B cell (primary cell): ENCODE measurements at regions not wholly inside any gene's neighbourhood (a gene's known extent, or its start where the extent isn't known, plus 50 kb on each side); places are given as distances from the start of the nearest gene placed in this dataset.

ENCODE experiments used
- ATAC-seq: fragments of 200-7000 bp; cut with Tn5 transposase; one replicate; pipeline ENCODE4 v1.10.0; 2021; ENCODE audit warnings: low read depth, mild to moderate bottlenecking, moderate number of reproducible peaks, moderate library complexity
- CTCF ChIA-PET: fragments of 350-600 bp; sonication (Branson Sonifier 250); formaldehyde crosslinking; loops from one replicate; lab custom pipeline; 2021; ENCODE audit warnings: antibody characterized with exemption, inconsistent platforms; lab: Charles Lee
- POLR2A ChIA-PET: fragments of 350-600 bp; sonication (Branson Sonifier 250); formaldehyde crosslinking; loops from one replicate; lab custom pipeline; 2021; ENCODE audit warnings: antibody characterized with exemption; lab: Charles Lee
- DNase-seq: peaks from one replicate; pipeline ENCODE4 v3.0.0; 2013
- H2AFZ ChIP-seq: 2 replicates; pipeline ENCODE4 v1.6.1; 2012; ENCODE audit warnings: mild to moderate bottlenecking, low read depth, low read length; ENCODE audit not compliant: insufficient read depth, poor library complexity, severe bottlenecking
- H3K27ac ChIP-seq, 2 donors: 1 replicate in 1 of 2; 2 replicates in 1 of 2; pipeline ENCODE4 v1.5.1; 2012 to 2013; ENCODE audit warnings: low read length in 2 of 2, mild to moderate bottlenecking in 2 of 2, moderate library complexity in 1 of 2
- H3K27me3 ChIP-seq, 4 experiments: fragments of 200-600 bp in 1 of 4; sonication (generic) in 1 of 4; replicated peaks in 1 of 4; 1 replicate in 2 of 4; 2 replicates in 2 of 4; pipeline versions ENCODE4 v1.6.1 to v1.7.0; 2013 to 2016; ENCODE audit warnings: low read length in 3 of 4, mild to moderate bottlenecking in 2 of 4, mixed read lengths in 1 of 4, moderate library complexity in 1 of 4; ENCODE audit not compliant: insufficient read depth in 4 of 4, control insufficient read depth in 3 of 4; ENCODE audit errors: control extremely low read depth in 1 of 4
- H3K36me3 ChIP-seq, 2 experiments: replicated peaks in 1 of 2; 1 replicate in 1 of 2; 2 replicates in 1 of 2; pipeline versions ENCODE4 v1.6.1 to v1.7.1; 2013; ENCODE audit warnings: low read length in 1 of 2; ENCODE audit not compliant: insufficient read depth in 2 of 2, control insufficient read depth in 1 of 2; ENCODE audit errors: control extremely low read depth in 1 of 2, extremely low read depth in 1 of 2
- H3K4me1 ChIP-seq, 2 donors: fragments of 200-600 bp in 1 of 2; sonication (generic) in 1 of 2; 1 replicate in 1 of 2; 2 replicates in 1 of 2; pipeline versions ENCODE4 v1.5.1 to v1.6.1; 2013 to 2017; ENCODE audit warnings: low read length in 2 of 2; ENCODE audit not compliant: control insufficient read depth in 2 of 2, insufficient read depth in 2 of 2
- H3K4me2 ChIP-seq: replicated peaks from 2 replicates; pipeline ENCODE3; 2012; ENCODE audit warnings: mild to moderate bottlenecking, low read depth, low read length; ENCODE audit not compliant: poor library complexity, severe bottlenecking
- H3K4me3 ChIP-seq, 5 experiments: fragments of 200-600 bp in 1 of 5; sonication (generic) in 1 of 5; 1 replicate in 3 of 5; 2 replicates in 2 of 5; pipeline versions ENCODE4 v1.5.1 to v1.7.0; 2011 to 2016; ENCODE audit warnings: low read length in 4 of 5, mild to moderate bottlenecking in 4 of 5, low read depth in 2 of 5, control low read depth in 1 of 5, moderate library complexity in 1 of 5; ENCODE audit not compliant: insufficient read depth in 1 of 5; ENCODE audit errors: control extremely low read depth in 1 of 5, extremely low read depth in 1 of 5
- H3K79me2 ChIP-seq: fragments of 200-600 bp; sonication (generic); one replicate; pipeline ENCODE4 v1.6.0; 2016; ENCODE audit warnings: low read length; ENCODE audit not compliant: control insufficient read depth, insufficient read depth
- H3K9ac ChIP-seq: fragments of 200-600 bp; sonication (generic); 2 replicates; pipeline ENCODE4 v1.6.1; 2017; ENCODE audit warnings: mild to moderate bottlenecking, low read length, moderate library complexity
- H3K9me3 ChIP-seq, 3 donors: one replicate each; pipeline versions ENCODE4 v1.6.1 to v1.7.1; 2013; ENCODE audit warnings: low read length in 2 of 3; ENCODE audit not compliant: control insufficient read depth in 2 of 3, insufficient read depth in 1 of 3; ENCODE audit errors: control extremely low read depth in 1 of 3
- H4K20me1 ChIP-seq: 2 replicates; pipeline ENCODE4 v1.6.0; 2012; ENCODE audit warnings: mild to moderate bottlenecking, low read length; ENCODE audit not compliant: insufficient read depth, control insufficient read depth, poor library complexity, severe bottlenecking
- H3K27ac Mint-ChIP-seq: one replicate; pipeline ENCODE4 v1.8.0; 2021; ENCODE audit warnings: mixed read lengths
- H3K27me3 Mint-ChIP-seq: one replicate; pipeline ENCODE4 v1.8.0; 2021; ENCODE audit warnings: mixed read lengths
- H3K4me1 Mint-ChIP-seq: one replicate; pipeline ENCODE4 v1.8.0; 2021; ENCODE audit warnings: mixed read lengths
- H3K4me3 Mint-ChIP-seq: one replicate; pipeline ENCODE4 v1.8.0; 2021; ENCODE audit warnings: mixed read lengths
- H3K9me3 Mint-ChIP-seq: one replicate; pipeline ENCODE4 v1.8.0; 2022; ENCODE audit warnings: mixed read lengths; ENCODE audit not compliant: insufficient read depth
- CTCF ChIP-seq: fragments of 200-600 bp; IDR thresholded peaks from one replicate; pipeline ENCODE4 v1.8.0; 2022; ENCODE audit warnings: antibody characterized with exemption, mild to moderate bottlenecking
- EZH2 ChIP-seq: IDR thresholded peaks from 2 replicates; pipeline ENCODE4 v1.6.1; 2012; ENCODE audit warnings: borderline replicate concordance, low read depth, mild to moderate bottlenecking, moderate library complexity, low read length; ENCODE audit not compliant: insufficient read depth, poor library complexity, severe bottlenecking
- WGBS: methylation state at CpG from one replicate; pipeline ENCODE4 v1.1.5; 2013; ENCODE audit warnings: missing lambda C conversion rate; ENCODE audit not compliant: insufficient coverage; 5-methylcytosine and 5-hydroxymethylcytosine counted together
- intact Hi-C: fragments of 100-400 bp; cut with micrococcal nuclease; formaldehyde crosslinking; loops from one replicate; pipeline ENCODE4 v1.10.0; 2022

- TF ChIP-seq CTCF (no peak), EZH2 (no peak)
- Mint-ChIP-seq H3K4me1 (no peaks in the 10 kb centered on the region), H3K27ac (no peak overlapping the region), H3K4me3 (no peak overlapping the region), H3K27me3 (no peaks in the 10 kb centered on the region), H3K9me3 (peaks cover 9% of the 10 kb centered on the region)
- H3K4me3 ChIP-seq = no peak overlapping the region
- H3K79me2 ChIP-seq = no peaks in the 10 kb centered on the region
- peaks cover 0 to 4% (median 0%) of the 10 kb centered on the region in 3 donors for H3K9me3 ChIP-seq
- no peaks in the 10 kb centered on the region for H4K20me1 ChIP-seq
- H3K9ac ChIP-seq = no peak overlapping the region
- no peaks in the 10 kb centered on the region for H3K36me3 ChIP-seq
- no peak overlapping the region for H2AFZ ChIP-seq
- CTCF ChIA-PET = no interaction called here
- DNase-seq (no peak), ATAC-seq (no peak)
- POLR2A ChIA-PET = no interaction called here
- intact Hi-C loops = no loop called here
- no peak overlapping the region for H3K27ac ChIP-seq
- no peaks in the 10 kb centered on the region for H3K27me3 ChIP-seq
- no peaks in the 10 kb centered on the region for H3K4me1 ChIP-seq
- H3K4me2 ChIP-seq = no peak overlapping the region
Observed at GRCh38 chr1:95956215-95956614, 722.2 kb downstream of the RWDD3 start.

GRCh38 chr1:95957748-95958147 lies 723.7 kb downstream of the RWDD3 start:
- H3K4me3 ChIP-seq = no peak overlapping the region
- Mint-ChIP-seq H3K27ac (no peak overlapping the region), H3K9me3 (peaks cover 14% of the 10 kb centered on the region), H3K4me1 (no peaks in the 10 kb centered on the region), H3K4me3 (no peak overlapping the region), H3K27me3 (no peaks in the 10 kb centered on the region)
- no peaks in the 10 kb centered on the region for H3K27me3 ChIP-seq
- no peaks in the 10 kb centered on the region for H3K79me2 ChIP-seq
- H3K4me2 ChIP-seq = no peak overlapping the region
- ChIA-PET POLR2A (no interaction called here), CTCF (no interaction called here)
- H2AFZ ChIP-seq = no peak overlapping the region
- ATAC-seq (no peak), DNase-seq (no peak)
- H3K27ac ChIP-seq = no peak overlapping the region
- intact Hi-C loops = no loop called here
- no peak overlapping the region for H3K9ac ChIP-seq
- WGBS = no CpG with 5 or more reads among the region's 1 CpG
- peaks cover 0 to 4% (median 0%) of the 10 kb centered on the region in 3 donors for H3K9me3 ChIP-seq
- H3K36me3 ChIP-seq = no peaks in the 10 kb centered on the region
- no peaks in the 10 kb centered on the region for H3K4me1 ChIP-seq
- TF ChIP-seq EZH2 (no peak), CTCF (no peak)
- no peaks in the 10 kb centered on the region for H4K20me1 ChIP-seq
